IMR-90 (cell line): ENCODE measurements at regions not wholly inside any gene's neighbourhood (a gene's known extent, or its start where the extent isn't known, plus 50 kb on each side); places are given as distances from the start of the nearest gene placed in this dataset.
A peak's percentile ranks its signal among the peaks of the same experiment; 100 is the strongest.

Experiments used
- ATAC-seq: fragments of 200-7000 bp; cut with Tn5 transposase; 2 replicates; pipeline ENCODE4 v1.9.1; 2020; ENCODE audit warnings: low read depth, mild to moderate bottlenecking, moderate library complexity
- BruUV-seq: library from RNA; stranded (reverse); fragments of 400-500 nt; replicated peaks from 2 replicates; lab custom pipeline; 2021; lab: Mats Ljungman, UMichigan
- CTCF ChIA-PET: fragments of 300-600 bp; formaldehyde crosslinking; extraction: SDS; loops from one replicate; lab custom pipeline; 2021; ENCODE audit warnings: antibody characterized with exemption; lab: Yijun Ruan, JAX
- POLR2A ChIA-PET: fragments of 300-600 bp; sonication (Branson Sonifier 250); formaldehyde crosslinking; loops from one replicate; lab custom pipeline; 2022; ENCODE audit warnings: antibody characterized with exemption; ENCODE audit not compliant: unreplicated experiment; lab: Charles Lee
- DNase-seq: peaks from one replicate; pipeline ENCODE4 v3.0.0; 2013
- H2AFZ ChIP-seq: replicated peaks from 2 replicates; pipeline ENCODE3; 2013; ENCODE audit warnings: low read length, mild to moderate bottlenecking; ENCODE audit not compliant: poor library complexity
- H2AK5ac ChIP-seq: 2 replicates; pipeline ENCODE4 v1.6.1; 2013; ENCODE audit warnings: low read depth, low read length, inconsistent platforms
- H2AK9ac ChIP-seq: replicated peaks from 2 replicates; pipeline ENCODE3; 2013; ENCODE audit warnings: mild to moderate bottlenecking, low read depth, low read length, moderate library complexity; ENCODE audit not compliant: poor library complexity
- H2BK120ac ChIP-seq: 2 replicates; pipeline ENCODE4 v1.6.1; 2013; ENCODE audit warnings: low read depth, low read length, inconsistent platforms
- H2BK15ac ChIP-seq: 3 replicates; pipeline ENCODE4 v1.6.1; 2013; ENCODE audit warnings: low read depth, low read length, inconsistent platforms
- H2BK20ac ChIP-seq: 2 replicates; pipeline ENCODE4 v1.6.1; 2013; ENCODE audit warnings: low read depth, mild to moderate bottlenecking, inconsistent platforms, low read length, moderate library complexity
- H2BK5ac ChIP-seq: 2 replicates; pipeline ENCODE4 v1.6.1; 2013; ENCODE audit warnings: mild to moderate bottlenecking, low read depth, low read length, inconsistent platforms; ENCODE audit not compliant: poor library complexity, severe bottlenecking
- H3K14ac ChIP-seq: replicated peaks from 2 replicates; pipeline ENCODE4 v1.6.1; 2013; ENCODE audit warnings: low read depth, low read length, inconsistent platforms
- H3K18ac ChIP-seq: 2 replicates; pipeline ENCODE4 v1.6.1; 2013; ENCODE audit warnings: low read depth, low read length, control low read depth
- H3K23ac ChIP-seq: 2 replicates; pipeline ENCODE4 v1.6.1; 2013; ENCODE audit warnings: low read depth, low read length, inconsistent platforms
- H3K27ac ChIP-seq: 2 replicates; pipeline ENCODE4 v1.5.1; 2013; ENCODE audit warnings: mild to moderate bottlenecking, control low read depth, low read length; ENCODE audit not compliant: insufficient read depth
- H3K27me3 ChIP-seq: 2 replicates; pipeline ENCODE4 v1.6.1; 2013; ENCODE audit warnings: low read length; ENCODE audit not compliant: control insufficient read depth, insufficient read depth
- H3K36me3 ChIP-seq: 2 replicates; pipeline ENCODE4 v1.6.1; 2013; ENCODE audit warnings: low read length, mixed read lengths; ENCODE audit not compliant: control insufficient read depth, insufficient read depth
- H3K4ac ChIP-seq: 2 replicates; pipeline ENCODE4 v1.6.1; 2013; ENCODE audit warnings: low read depth, low read length, inconsistent platforms
- H3K4me1 ChIP-seq: 2 replicates; pipeline ENCODE4 v1.6.1; 2013; ENCODE audit warnings: low read length, mixed read lengths; ENCODE audit not compliant: control insufficient read depth, insufficient read depth
- H3K4me2 ChIP-seq: 2 replicates; pipeline ENCODE4 v1.6.1; 2013; ENCODE audit warnings: low read depth, mild to moderate bottlenecking, control low read depth, low read length, moderate library complexity
- H3K4me3 ChIP-seq: 2 replicates; pipeline ENCODE4 v1.5.1; 2013; ENCODE audit warnings: low read depth, mild to moderate bottlenecking, control low read depth, low read length, moderate library complexity; ENCODE audit not compliant: insufficient read depth
- H3K56ac ChIP-seq: 2 replicates; pipeline ENCODE4 v1.6.1; 2013; ENCODE audit warnings: low read length, inconsistent platforms; ENCODE audit not compliant: insufficient read depth; ENCODE audit errors: extremely low read depth
- H3K79me1 ChIP-seq, 2 experiments: 2 replicates each; pipeline ENCODE4 v1.6.1; 2013; ENCODE audit warnings: low read length in 2 of 2, inconsistent platforms in 1 of 2, low read depth in 1 of 2
- H3K9ac ChIP-seq: 2 replicates; pipeline ENCODE4 v1.6.1; 2013; ENCODE audit warnings: low read depth, low read length, control low read depth
- H3K9me1 ChIP-seq: 2 replicates; pipeline ENCODE4 v1.6.1; 2013; ENCODE audit warnings: low read length, inconsistent platforms; ENCODE audit not compliant: insufficient read depth
- H3K9me3 ChIP-seq: 2 replicates; pipeline ENCODE4 v1.6.1; 2013; ENCODE audit warnings: low read length; ENCODE audit not compliant: control insufficient read depth, insufficient read depth
- H4K20me1 ChIP-seq: 2 replicates; pipeline ENCODE4 v1.6.1; 2013; ENCODE audit warnings: low read length, inconsistent platforms; ENCODE audit not compliant: insufficient read depth
- H4K5ac ChIP-seq: 2 replicates; pipeline ENCODE4 v1.6.1; 2013; ENCODE audit warnings: mild to moderate bottlenecking, low read depth, low read length, control low read depth
- H4K8ac ChIP-seq, 2 experiments: 2 replicates each; pipeline ENCODE4 v1.6.1; 2013; ENCODE audit warnings: low read depth in 2 of 2, low read length in 2 of 2, control low read depth in 1 of 2, inconsistent platforms in 1 of 2
- H4K91ac ChIP-seq: 2 replicates; pipeline ENCODE4 v1.6.1; 2013; ENCODE audit warnings: low read depth, low read length, inconsistent platforms; ENCODE audit not compliant: insufficient read depth
- BHLHE40 ChIP-seq: fragments of 150-350 bp; IDR thresholded peaks from 2 replicates; pipeline ENCODE4 v1.6.1; 2016; ENCODE audit warnings: mild to moderate bottlenecking, low read depth, low read length
- CEBPB ChIP-seq: IDR thresholded peaks from 2 replicates; pipeline ENCODE4 v1.6.1; 2012; ENCODE audit warnings: low read depth, low read length, improper control_type of control experiment
- CHD1 ChIP-seq: IDR thresholded peaks from 2 replicates; pipeline ENCODE4 v1.6.1; 2012; ENCODE audit warnings: low read depth, low read length, improper control_type of control experiment
- CTCF ChIP-seq: conservative IDR thresholded peaks from 2 replicates; pipeline ENCODE4 v1.5.1; 2012; ENCODE audit warnings: mild to moderate bottlenecking, low read depth, low read length, improper control_type of control experiment
- ELK1 ChIP-seq: fragments of 150-350 bp; IDR thresholded peaks from 2 replicates; pipeline ENCODE4 v1.6.1; 2016; ENCODE audit warnings: low read depth, mild to moderate bottlenecking, low read length, moderate library complexity, borderline replicate concordance
- FOS ChIP-seq: fragments of 150-350 bp; IDR thresholded peaks from 2 replicates; pipeline ENCODE4 v1.6.1; 2016; ENCODE audit warnings: low read depth, low read length
- MAFK ChIP-seq: IDR thresholded peaks from 2 replicates; pipeline ENCODE4 v1.6.1; 2012; ENCODE audit warnings: low read depth, low read length, improper control_type of control experiment
- MAZ ChIP-seq: IDR thresholded peaks from 2 replicates; pipeline ENCODE4 v1.6.1; 2012; ENCODE audit warnings: low read depth, mild to moderate bottlenecking, low read length, improper control_type of control experiment, moderate library complexity, borderline replicate concordance
- MXI1 ChIP-seq: IDR thresholded peaks from 2 replicates; pipeline ENCODE4 v1.6.1; 2012; ENCODE audit warnings: low read depth, mild to moderate bottlenecking, low read length, moderate library complexity, borderline replicate concordance
- NFE2L2 ChIP-seq: fragments of 150-350 bp; IDR thresholded peaks from 2 replicates; pipeline ENCODE4 v1.6.1; 2016; ENCODE audit warnings: low read depth, mild to moderate bottlenecking, low read length
- POLR2A ChIP-seq: IDR thresholded peaks from 2 replicates; pipeline ENCODE4 v1.6.1; 2012; ENCODE audit warnings: mild to moderate bottlenecking, low read depth, low read length
- RAD21 ChIP-seq: IDR thresholded peaks from 2 replicates; pipeline ENCODE4 v1.6.1; 2012; ENCODE audit warnings: low read length, improper control_type of control experiment
- RCOR1 ChIP-seq: IDR thresholded peaks from 2 replicates; pipeline ENCODE4 v1.6.1; 2012; ENCODE audit warnings: mild to moderate bottlenecking, low read length, improper control_type of control experiment; ENCODE audit not compliant: insufficient replicate concordance
- RFX5 ChIP-seq: IDR thresholded peaks from 2 replicates; pipeline ENCODE4 v1.8.0; 2012; ENCODE audit warnings: low read depth, mild to moderate bottlenecking, low read length, moderate library complexity
- SMC3 ChIP-seq: fragments of 150-350 bp; IDR thresholded peaks from 2 replicates; pipeline ENCODE4 v1.6.1; 2016; ENCODE audit warnings: low read depth, mild to moderate bottlenecking, antibody characterized with exemption, low read length, moderate library complexity
- USF2 ChIP-seq: fragments of 150-350 bp; IDR thresholded peaks from 2 replicates; pipeline ENCODE4 v1.6.1; 2017; ENCODE audit warnings: mild to moderate bottlenecking, antibody characterized with exemption, low read length, low read depth
- WGBS, 2 experiments: methylation state at CpG; one replicate each; pipeline versions ENCODE4 v1.1.5 to v1.1.7; 2013; ENCODE audit warnings: missing lambda C conversion rate in 2 of 2; ENCODE audit not compliant: insufficient read length in 1 of 2; ENCODE audit errors: extremely low coverage in 2 of 2; 5-methylcytosine and 5-hydroxymethylcytosine counted together
- dilution Hi-C: fragments of 300-500 bp; cut with HindIII; formaldehyde crosslinking; loops from one replicate; pipeline ENCODE4 v1.14.3; 2018; ENCODE audit warnings: low sequenced_read_pairs; ENCODE audit not compliant: unreplicated experiment
- in situ Hi-C: fragments of 300-500 bp; cut with MboI; formaldehyde crosslinking; loops from 3 replicates; pipeline ENCODE4 v1.14.3; 2019; ENCODE audit warnings: low sequenced_read_pairs, inconsistent platforms, mixed read lengths
- intact Hi-C: fragments of 100-400 bp; cut with micrococcal nuclease; formaldehyde crosslinking; loops from 2 replicates; pipeline ENCODE4 v1.10.0; 2022

GRCh38 chr2:20135631-20136050 is 84.2 kb upstream of the LAPTM4A start:
- 0 out of 2 replicates have a peak overlapping the region, but pooled peaks have one; percentile 8 for H2AK5ac ChIP-seq
- H3K4me3 ChIP-seq: no peak overlapping the region
- H3K4me2 ChIP-seq: no peak overlapping the region
- in situ Hi-C loops (no loop called here), dilution Hi-C loops (no loop called here), intact Hi-C loops (loop anchor here (1.0 kb wide), 1 partner anchor 90 kb away; the partner anchor contains the start of gene SDC1)
- no peaks in the 10 kb centered on the region for H3K36me3 ChIP-seq
- H4K8ac ChIP-seq: no peak overlapping the region
- no peak overlapping the region for H3K23ac ChIP-seq
- CTCF ChIA-PET: interaction anchor here (1.0 to 1.3 kb wide), 3 partner anchors 14 to 103 kb away, joined by 3 to 5 read pairs (median 4); no protein-coding TSS in a partner anchor
- H4K20me1 ChIP-seq: no peaks in the 10 kb centered on the region; the same call in 1 of the 2 replicates
- no peak overlapping the region for H4K91ac ChIP-seq
- peak overlapping the region; percentile 82 for H2AK9ac ChIP-seq
- H2BK5ac ChIP-seq: no peak overlapping the region
- no peak overlapping the region for H2BK20ac ChIP-seq
- POLR2A ChIA-PET: interaction anchor here (0.7 kb wide), 1 partner anchor 180 kb away, joined by 20 read pairs; no protein-coding TSS in a partner anchor
- no TSS peak for BruUV-seq
- H3K9me3 ChIP-seq: no peaks in the 10 kb centered on the region
- H2AFZ ChIP-seq: peak overlapping the region; percentile 76
- no peak overlapping the region for H3K4ac ChIP-seq
- no peak overlapping the region for H2BK120ac ChIP-seq
- no peak overlapping the region for H3K14ac ChIP-seq
- peaks cover 13% of the 10 kb centered on the region for H3K27me3 ChIP-seq
- no peak for TF ChIP-seq MAFK
- no peak for TF ChIP-seq NFE2L2
- no peak for TF ChIP-seq POLR2A
- TF ChIP-seq RCOR1: no peak
- peak; percentile 73; the same call in 1 of the 2 replicates for TF ChIP-seq BHLHE40
- TF ChIP-seq MAZ: no peak
- peak; percentile 78 for TF ChIP-seq RAD21
- no peak for TF ChIP-seq RFX5
- TF ChIP-seq USF2: no peak; the same call in 1 of the 2 replicates
- peak; percentile 91; the same call in 1 of the 2 replicates for TF ChIP-seq MXI1
- peak; percentile 81 for TF ChIP-seq CTCF
- peak; percentile 87 for TF ChIP-seq SMC3
- no peak for TF ChIP-seq FOS
- no peak for TF ChIP-seq ELK1
- TF ChIP-seq CEBPB: no peak
- no peak for TF ChIP-seq CHD1
- H4K5ac ChIP-seq: no peak overlapping the region
- no peak overlapping the region for H2BK15ac ChIP-seq
- no peak overlapping the region for H3K9ac ChIP-seq
- H3K56ac ChIP-seq: no peak overlapping the region
- no peak overlapping the region for H3K27ac ChIP-seq
- no peaks in the 10 kb centered on the region for H3K79me1 ChIP-seq
- 5% methylated on average over 4 of the region's 10 CpGs; no CpG with 5 or more reads in 1 of the 2 experiments for WGBS, 2 experiments
- ATAC-seq (peak; percentile 85), DNase-seq (peak; percentile 61)
- no peak overlapping the region for H3K18ac ChIP-seq
- peaks cover 8% of the 10 kb centered on the region for H3K4me1 ChIP-seq
- peaks cover 3% of the 10 kb centered on the region; the same call in 1 of the 2 replicates for H3K9me1 ChIP-seq
